Activated CD4-positive, alpha-beta T cell treated with anti-CD3 and anti-CD28 coated beads for 4 hours (primary cell): ENCODE measurements at regions not wholly inside any gene's neighbourhood (a gene's known extent, or its start where the extent isn't known, plus 50 kb on each side); places are given as distances from the start of the nearest gene placed in this dataset.

Experiments
- DNase-seq, 2 donors: peaks; one replicate each; pipeline ENCODE4 v3.0.0-alpha.2; 2020

DNA sequence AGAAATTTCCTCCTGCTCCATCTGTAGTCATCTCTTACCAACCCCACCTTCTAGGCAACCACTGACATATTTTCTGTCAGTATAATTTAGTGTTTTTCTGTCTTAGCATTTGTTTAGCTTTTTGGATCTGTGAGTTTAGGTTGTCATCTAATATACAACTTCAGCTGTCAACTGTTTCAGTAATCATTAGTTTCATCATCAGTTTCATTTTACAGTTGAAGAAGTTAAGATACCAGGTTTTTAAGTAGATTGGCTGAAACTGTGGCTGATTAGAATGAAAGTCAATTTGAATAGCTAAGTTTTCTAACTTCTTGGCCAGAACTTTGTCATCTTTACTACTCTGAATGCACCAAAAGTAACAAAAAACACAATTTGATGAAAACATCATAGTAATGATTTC is 1957.3 kb downstream of the NCAM2 start:
- DNase-seq = no peak

DNA sequence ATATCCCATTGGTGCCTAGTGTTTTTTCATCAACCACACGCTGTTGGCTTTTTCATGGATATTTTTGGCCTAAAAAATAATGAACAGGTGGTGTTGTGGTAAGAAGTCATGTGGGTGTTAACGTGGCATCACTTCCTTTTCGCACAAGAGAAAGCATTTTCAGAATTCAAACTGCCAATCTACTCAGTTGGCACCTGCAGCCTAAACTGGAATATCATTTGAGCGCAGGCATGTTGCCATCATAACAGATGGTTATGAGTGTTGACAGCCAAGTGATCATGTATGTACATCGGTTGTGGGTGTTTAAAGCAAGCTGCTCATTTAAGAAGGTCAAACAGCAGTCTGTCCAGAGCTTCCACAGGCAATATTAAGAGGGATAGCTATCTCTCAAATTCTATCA is 1963.0 kb downstream of the NCAM2 start:
- DNase-seq = no peak

DNA sequence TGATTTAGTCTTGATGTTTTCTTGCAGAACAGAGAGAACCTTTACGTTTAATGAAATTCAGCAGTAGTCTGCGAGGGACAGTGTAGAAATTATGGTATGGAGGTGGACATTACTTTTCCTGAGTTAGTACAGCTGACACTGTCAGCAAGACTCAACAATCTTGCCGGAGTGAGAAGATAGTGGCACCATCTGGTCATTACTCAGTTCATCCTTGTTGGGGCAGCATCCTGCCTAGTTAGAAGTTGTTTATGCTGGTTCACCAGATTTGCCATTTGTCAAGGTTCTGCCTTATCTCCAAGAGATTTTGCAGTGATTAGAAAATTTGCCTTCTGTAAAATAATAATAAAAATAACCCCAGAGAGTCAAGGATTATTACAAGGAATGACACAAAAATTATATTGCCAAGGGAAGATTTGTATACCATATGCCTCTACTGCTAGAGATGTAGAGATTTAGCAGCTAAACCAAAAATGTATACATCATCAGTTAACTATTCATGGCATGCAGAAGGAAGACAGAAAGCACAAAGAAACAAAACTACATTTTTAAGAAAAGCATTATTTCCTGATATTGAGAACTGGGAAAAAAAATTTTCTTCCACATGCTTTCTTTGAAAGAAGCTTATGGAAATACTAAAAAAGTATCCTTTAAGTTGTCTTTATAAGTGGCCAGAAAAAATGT is 1967.4 kb downstream of the NCAM2 start:
- no peak for DNase-seq

DNA sequence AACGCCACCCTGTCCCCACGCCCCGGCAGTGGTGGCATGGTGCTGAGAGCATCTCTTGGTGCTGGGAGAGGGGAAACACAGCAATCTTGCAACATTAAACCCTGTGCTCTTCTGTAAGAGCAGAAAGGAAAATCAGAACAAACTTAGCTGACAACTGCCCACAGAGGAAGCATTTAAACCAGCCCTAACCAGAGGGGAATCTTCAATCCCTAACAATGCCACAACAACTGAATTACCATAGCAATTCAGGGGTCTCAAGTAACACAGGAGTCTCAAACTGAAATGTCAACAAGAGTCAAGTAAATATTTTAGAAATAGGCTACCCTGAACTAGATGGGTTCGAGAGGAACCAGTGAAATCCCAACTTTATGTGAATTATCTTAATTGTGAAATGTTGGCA is 1983.6 kb downstream of the NCAM2 start:
- DNase-seq = no peak

DNA sequence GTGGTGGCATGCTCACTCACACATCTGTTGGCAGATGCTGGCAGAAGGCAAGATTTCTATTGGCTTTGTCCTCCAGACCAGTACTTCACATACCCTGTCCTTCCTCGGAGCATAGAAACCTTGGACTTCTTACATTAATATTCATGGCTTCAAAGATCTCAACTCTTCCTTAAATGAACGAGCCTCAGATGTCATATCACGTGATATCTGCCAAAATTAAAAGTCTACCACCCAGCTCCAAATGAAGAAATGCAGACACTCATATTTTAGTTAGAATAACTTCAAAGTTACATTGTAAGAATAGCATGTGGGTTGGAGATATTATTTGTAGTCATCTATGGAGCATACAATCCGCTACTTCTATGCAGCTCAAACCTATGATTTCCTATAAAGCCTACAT is 1994.9 kb downstream of the NCAM2 start:
- no peak for DNase-seq

DNA sequence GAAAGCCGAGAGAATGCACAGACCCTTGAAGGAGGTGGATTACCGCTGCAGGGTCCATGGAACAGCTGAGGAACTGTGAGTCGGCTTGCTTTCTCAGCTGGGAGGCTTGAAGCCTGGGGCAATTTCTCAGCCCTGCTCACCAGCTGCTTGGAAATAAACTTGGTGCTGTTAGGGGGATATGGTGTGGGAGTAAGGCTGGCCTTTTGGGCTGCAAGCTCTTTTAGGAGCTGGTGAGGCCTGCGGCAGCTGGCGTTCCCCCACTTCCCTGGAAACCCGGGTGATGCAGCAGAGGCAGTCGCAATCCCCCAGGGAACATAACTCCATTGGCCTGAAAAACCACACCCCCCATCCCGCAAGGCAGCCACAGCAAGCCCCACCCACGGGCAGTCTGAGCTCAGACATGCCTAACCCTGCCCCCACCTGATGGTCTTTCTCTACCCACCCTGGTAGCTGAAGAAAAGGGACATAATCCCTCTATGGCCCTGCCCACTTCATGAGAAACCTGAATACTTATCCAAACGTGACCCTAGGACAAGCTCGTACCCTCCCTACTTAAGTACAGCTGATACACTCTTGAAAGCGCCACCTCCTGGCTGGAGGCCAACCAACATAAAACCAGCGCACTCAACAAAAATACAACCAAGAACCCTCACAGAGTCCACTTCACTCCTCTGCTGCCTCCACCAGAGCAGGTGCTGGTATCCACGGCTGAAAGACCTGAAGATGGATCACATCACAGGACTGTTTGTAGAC is 1995.8 kb downstream of the NCAM2 start:
- no peak for DNase-seq

DNA sequence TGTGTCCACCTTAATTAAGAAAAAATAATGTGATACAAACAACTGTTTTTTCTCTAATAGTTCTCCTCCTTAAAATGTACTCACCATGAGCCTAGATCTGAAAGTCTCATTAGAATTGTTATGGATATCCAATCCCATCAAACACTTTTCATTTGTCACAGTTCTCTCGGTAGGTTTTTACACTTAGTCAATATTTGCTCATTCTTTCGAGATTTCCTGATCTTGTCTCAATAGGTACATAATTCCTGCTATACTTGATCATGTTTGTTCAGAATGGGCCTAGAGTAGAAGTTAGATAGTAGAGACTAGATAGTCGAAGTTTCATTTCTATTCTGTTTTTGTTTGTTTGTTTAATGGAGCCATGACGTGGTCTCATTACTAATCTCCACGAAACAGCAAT is 2005.7 kb downstream of the NCAM2 start:
- DNase-seq = no peak

DNA sequence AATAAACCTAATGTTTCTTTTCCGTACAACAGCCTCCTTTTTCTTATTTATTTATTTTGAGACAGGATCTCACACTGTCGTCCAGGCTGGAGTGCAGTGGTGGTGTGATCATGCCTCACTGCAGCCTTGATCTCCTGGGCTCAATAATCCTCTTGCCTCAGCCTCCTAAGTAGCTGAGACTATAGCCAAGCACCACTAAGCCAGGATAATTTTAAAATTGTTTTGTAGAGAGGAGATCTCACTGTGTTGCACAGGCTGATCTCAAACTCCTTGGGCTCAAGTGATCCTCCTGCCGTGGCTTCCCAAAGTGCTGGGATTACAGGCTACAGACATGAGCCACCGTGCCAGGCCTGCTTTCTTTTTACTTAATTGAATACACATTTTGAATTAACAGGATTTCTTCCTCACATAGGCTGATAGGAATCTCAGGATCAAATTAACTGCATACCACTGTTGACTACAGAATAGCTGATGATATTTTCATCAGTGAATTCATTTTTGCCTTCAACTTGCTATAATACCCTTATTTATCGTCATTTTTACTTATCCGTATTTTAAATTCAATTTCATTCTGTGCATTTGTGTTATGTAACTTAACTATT is 2010.5 kb downstream of the NCAM2 start:
- DNase-seq = no peak

DNA sequence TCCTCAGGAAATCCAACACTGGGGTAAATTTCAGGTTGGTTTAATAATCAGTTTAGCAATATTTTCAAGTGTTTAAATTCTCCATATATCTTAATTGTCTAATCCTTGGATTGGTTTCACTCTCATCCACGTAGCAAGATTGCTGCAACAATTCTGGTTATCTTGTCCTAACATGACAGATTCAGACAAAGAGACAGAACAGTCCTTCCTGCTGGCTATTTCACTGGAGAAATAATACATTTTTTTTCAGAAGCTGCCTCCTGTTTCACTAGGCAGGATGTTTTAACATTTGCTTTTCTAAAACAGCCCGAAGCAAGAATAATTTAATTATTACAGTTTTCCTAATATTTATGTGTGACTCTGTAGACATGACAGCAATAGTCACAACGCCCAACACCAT is 2011.2 kb downstream of the NCAM2 start:
- DNase-seq = no peak

DNA sequence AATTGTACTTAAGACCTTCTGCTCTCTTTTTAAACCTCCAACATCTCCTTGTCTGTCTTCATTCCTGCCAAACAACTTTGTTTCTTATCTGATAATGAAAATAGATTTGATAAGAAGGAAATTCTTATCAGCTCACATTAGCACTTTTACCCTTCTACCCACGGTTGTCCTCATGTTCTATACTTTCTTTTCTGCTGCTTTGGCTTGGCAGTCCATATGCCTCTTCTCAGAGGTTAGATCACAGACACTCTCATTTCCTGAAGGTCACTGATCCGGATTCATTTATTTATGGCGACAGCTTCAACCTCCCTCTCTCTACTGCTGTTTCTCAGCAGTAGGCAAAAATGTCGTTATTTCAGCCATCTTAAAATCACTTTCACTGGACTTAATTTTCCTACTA is 2015.8 kb downstream of the NCAM2 start:
- DNase-seq = no peak

DNA sequence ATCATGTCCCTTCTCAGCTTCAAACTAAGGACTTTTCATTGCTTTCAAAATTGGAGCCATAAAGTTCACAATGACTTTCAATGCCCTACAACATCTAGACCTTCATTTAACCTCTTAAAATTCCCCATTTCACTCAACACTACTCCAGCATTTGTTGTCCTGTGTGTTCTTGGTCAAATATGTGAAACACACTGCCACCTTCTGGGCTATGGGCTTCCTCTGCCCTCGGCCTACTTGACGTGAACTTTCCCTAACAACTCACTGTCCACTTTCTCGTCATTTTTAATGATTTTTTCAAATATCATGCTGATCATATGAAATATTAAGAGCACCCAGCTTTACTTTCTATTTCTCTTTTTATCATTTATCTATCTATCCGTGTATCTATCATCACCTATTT is 2018.4 kb downstream of the NCAM2 start:
- DNase-seq = no peak

DNA sequence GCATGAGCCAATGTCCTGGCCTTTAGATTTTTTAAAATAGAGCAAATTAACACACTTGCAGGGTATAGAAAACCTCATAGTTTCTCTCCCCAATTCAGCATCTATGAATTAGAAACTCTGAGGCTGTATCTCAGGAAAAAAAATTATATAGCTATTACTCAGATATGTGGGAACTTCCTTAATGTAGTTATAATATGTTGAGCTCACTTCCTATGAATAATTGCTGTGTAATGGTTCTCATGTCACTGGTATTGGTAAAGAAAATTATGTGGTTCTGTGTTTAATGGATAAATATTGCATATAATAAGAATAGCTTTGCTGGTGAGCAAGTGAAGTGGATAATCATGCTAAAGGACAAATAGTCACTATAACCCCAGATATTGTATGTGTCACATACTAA is 2019.8 kb downstream of the NCAM2 start:
- no peak for DNase-seq

DNA sequence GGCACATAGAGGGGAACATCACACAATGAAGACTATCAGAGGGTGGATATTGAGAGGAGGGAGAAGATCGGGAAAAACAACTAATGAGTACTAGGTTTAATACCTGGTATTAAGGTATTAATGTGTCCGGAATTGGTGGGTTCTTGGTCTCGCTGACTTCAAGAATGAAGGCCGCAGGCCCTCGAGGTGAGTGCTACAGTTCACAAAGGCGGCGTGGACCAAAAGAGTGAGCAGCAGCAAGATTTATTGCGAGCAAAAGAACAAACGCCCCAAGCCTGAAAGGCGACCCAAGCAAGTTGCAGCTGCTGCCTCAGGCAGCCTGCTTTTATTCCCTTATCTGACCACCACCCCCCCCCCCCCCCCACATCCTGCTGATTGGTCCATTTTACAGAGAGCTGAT is 2022.8 kb downstream of the NCAM2 start:
- DNase-seq = no peak

DNA sequence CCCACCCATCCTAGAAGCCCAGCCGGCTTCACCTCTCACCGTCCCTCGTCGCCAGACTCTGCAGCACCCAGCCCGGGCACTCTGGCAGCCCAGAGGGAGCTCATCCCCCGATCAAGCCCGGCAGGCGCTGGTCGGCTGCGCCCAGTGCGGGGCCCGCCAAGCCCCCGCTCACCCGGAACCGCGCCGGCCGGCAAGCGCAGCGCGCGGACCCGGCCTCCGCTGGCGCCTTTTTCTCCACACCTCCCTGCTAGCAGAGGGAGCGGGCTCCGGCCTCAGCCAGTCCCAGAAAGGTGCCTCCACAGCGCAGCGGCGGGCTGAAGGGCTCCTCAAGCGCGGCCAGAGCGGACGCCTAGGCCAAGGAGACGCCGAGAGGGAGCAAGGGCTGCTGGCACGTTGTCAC is 2023.3 kb downstream of the NCAM2 start:
- DNase-seq = no peak

DNA sequence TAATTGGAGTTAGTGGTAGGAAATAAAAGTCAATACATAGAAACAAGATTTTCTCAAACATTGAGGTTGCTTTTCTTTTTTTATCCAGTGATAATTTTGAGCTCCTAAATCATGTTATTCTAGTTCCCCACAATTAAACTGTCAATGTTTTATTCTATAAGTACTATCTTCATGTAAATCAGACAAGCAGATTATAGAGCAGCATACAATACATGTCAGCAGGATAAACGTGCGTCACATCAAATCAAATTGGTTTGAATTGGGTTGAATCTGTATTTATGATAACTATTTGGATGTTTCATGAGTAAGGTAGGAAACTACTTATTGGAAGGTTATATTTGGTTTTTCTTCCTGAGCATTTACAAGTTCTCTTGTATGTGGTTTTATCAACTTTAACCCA is 2028.7 kb downstream of the NCAM2 start:
- no peak for DNase-seq

DNA sequence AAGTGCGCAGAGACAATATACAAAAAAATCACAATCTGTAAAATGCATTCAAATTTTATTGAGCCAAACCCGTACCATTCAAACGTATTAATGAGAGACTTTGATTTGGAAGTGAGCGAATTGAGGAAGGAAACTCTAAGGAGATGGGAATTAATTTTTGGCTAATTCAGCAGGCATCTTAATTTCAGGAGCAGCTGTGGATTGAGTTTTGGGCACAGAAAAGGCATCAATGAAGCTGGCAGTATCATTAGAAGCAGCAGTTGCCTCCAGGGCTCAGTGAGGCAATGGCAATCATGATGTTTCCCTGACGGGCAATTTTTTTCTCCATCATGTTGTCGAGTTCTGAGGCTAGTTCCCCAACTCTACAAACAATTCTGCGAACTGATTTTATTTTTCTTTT is 2041.6 kb downstream of the NCAM2 start:
- DNase-seq = no peak

DNA sequence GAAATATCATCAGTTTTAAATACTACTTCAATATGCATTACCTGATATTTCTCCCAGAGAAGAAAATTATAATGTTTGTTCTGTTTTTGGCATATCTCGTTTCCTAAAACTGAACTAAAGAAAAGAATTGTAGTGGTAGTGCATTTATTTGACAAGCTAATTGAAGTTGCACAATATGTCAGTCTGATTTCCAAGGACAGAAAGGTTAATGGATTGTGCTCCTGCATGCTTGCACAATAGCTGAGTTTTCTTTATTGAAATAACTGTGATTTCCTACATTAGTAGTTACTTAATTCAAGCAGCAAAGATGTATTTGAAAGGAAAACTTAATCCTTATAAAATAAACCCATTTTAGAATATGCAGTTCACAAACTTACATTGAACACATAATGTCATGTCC is 2047.7 kb downstream of the NCAM2 start:
- DNase-seq = no peak

DNA sequence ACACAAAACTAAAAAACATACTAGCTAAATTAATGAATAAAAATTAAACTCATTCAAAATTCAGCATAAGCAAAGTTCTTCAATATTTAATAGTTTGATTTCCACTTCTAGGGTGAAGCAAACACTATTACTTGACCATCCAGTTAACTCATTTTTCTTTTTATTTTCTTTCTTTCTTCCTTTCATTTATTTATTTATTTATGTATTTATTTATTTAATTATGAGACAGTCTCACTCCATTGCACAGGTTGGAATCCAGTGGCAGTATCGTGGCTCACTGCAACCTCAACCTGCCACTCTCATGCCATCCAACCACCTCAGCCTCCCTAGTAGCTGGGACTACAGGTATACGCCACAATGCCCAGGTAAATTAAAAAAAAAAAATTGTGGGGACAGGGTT is 2069.5 kb downstream of the NCAM2 start:
- no peak for DNase-seq

DNA sequence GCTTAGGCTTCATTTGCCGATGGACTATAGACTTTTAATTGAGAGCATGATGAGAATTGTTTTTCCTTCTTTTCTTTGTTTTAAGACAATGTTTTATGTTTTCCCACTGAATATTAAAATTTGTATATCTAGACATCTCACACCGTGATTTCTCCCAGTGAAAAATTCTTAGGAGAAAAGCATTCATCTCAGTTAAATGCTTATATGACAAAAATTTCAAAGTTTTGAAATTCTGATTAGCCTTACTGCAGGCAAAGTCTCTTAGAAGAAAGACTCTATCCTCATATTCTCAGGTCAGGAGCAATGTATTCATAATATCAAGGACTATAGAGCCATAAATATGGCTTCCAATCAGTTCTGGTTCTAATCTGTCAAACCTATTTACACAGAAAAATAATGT is 2085.0 kb downstream of the NCAM2 start:
- DNase-seq = no peak

DNA sequence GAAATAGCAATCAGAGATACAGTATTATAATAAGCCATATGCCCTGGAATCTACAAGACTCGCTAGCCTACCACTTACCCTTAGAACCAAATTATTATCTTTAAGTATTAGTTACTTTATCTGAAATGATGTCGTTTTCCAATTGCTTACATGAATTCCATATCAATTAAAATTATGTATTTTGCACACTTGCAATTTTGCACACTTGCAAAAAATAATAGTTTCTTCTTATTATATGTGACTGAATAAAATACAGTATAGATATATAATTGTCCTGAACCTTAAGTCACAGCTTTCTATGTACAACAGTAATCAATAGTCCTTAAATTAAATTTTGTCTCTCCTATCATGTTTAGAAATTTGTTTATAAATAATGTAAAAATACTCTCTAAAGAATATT is 2095.1 kb downstream of the NCAM2 start:
- no peak for DNase-seq

DNA sequence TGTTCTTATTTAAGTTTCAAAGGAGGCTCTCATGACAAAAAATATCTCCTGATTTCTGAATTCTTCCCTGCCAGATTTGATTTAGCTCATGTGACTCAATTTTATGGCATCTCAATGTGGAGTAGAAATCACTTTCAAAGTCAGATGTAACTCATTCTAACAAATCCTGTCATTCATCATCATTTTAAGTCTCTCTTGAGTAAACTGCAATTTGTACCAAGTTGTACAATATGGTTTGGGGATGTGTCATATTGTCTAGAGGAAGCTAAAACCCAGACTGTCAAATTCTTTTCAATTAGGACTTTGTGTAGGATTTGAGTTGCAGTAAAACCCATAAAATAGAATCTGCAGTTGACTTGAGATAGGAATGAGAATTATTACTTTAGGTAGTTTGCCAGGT is 2101.0 kb downstream of the NCAM2 start:
- DNase-seq = no peak

DNA sequence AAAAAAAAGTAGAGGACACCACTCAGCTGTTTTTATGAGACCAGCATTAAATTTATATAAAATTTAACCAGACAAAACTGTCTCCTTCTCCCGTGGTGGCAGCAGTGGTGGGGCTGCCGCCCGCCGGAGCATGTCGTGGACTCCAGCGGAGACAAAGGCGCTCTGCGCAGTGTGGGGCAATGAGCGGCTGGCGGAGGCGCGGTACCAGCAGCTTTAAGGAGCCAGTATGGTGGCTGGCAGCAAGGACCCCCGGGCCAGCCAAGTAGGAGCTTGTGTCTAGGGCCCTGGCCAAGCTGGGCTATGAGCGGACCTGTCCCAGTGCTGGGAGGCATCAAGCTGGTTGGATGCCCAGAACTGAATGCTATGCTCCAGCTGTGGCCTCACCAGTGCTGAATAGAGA is 2102.9 kb downstream of the NCAM2 start:
- DNase-seq = no peak

DNA sequence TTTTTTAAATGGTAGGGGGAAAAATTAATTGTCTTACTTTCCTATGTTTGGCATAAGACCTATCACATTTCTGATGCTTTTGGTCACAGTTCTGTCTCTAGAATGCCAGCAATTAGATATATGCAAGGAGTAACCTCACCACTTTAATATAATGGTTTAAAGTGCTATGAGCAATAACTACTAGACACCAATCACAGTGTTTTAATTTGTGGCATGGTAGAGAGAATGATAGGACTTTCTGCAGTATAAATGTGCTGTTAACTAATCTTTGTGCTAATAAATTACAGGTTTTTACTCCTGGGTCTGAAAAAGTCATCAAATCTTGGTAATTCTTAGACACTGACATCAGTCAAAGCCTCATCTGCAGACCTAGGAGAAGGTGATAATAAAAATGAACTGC is 2110.3 kb downstream of the NCAM2 start:
- no peak for DNase-seq

DNA sequence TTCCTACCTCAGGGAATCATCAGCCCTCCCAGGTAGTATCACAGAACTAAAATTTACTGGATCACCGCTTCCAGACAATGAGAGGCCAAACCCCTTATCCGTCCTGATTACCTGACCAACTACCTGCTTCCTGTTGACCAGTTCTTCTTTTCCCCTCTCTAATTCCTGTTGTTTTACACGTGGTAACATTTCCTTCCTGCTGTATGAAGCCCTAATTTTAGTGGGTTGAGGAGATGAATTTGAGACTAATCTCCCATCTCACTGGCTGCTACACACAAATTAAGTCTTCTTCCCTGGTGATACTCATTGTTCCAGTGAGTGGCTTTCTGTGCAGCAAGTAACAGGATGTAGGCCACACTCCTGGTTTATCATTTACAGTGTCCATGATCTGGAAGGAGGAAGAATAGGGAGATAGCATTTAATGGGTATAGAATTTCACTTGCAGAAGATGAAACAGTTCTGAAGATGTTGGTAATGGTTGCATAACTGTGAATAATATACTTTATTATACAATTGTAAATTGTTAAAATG is 2112.9 kb downstream of the NCAM2 start:
- no peak for DNase-seq
